Heart left ventricle (tissue), 16 donors: ENCODE measurements at regions not wholly inside any gene's neighbourhood (a gene's known extent, or its start where the extent isn't known, plus 50 kb on each side); places are given as distances from the start of the nearest gene placed in this dataset.

Experiments used
- ATAC-seq, 4 donors: fragments of 200-7000 bp; cut with Tn5 transposase; one replicate each; pipeline ENCODE4 v1.9.1; 2020 to 2022; ENCODE audit warnings: moderate library complexity in 4 of 4, mild to moderate bottlenecking in 3 of 4, moderate number of reproducible peaks in 1 of 4
- DNase-seq, 5 donors: peaks; one replicate each; pipeline ENCODE4 v3.0.0-alpha.2; 2020
- H3K27ac ChIP-seq, 12 donors: fragments of 200-600 bp; sonication (generic) in 4 of 12; one replicate each; pipeline versions ENCODE4 v1.5.0 to v1.8.0; 2016 to 2022; ENCODE audit warnings: mild to moderate bottlenecking in 2 of 12
- H3K27me3 ChIP-seq, 9 donors: fragments of 200-600 bp; sonication (generic) in 2 of 9; one replicate each; pipeline versions ENCODE4 v1.5.1 to v1.8.0; 2016 to 2022; ENCODE audit warnings: mild to moderate bottlenecking in 3 of 9
- H3K36me3 ChIP-seq, 9 donors: fragments of 200-600 bp; sonication (generic) in 2 of 9; one replicate each; pipeline versions ENCODE4 v1.5.0 to v1.8.0; 2018 to 2022; ENCODE audit warnings: mild to moderate bottlenecking in 2 of 9
- H3K4me1 ChIP-seq, 12 donors: fragments of 200-600 bp; sonication (generic) in 4 of 12; one replicate each; pipeline versions ENCODE4 v1.5.0 to v1.8.0; 2016 to 2022; ENCODE audit warnings: mild to moderate bottlenecking in 3 of 12
- H3K4me3 ChIP-seq, 12 donors: fragments of 200-600 bp; sonication (generic) in 4 of 12; one replicate each; pipeline versions ENCODE4 v1.5.0 to v1.8.0; 2017 to 2022; ENCODE audit warnings: mild to moderate bottlenecking in 9 of 12, moderate library complexity in 4 of 12
- H3K9me3 ChIP-seq, 12 donors: fragments of 200-600 bp; sonication (generic) in 4 of 12; one replicate each; pipeline versions ENCODE4 v1.5.0 to v1.8.0; 2016 to 2022; ENCODE audit warnings: mild to moderate bottlenecking in 1 of 12
- CTCF ChIP-seq, 12 donors: fragments of 200-600 bp; sonication (generic) in 4 of 12; IDR thresholded peaks; one replicate each; pipeline versions ENCODE4 v1.5.0 to v1.8.0; 2018 to 2022; ENCODE audit warnings: antibody characterized with exemption in 12 of 12, mild to moderate bottlenecking in 5 of 12
- POLR2A ChIP-seq, 2 donors: fragments of 450-650 bp; IDR thresholded peaks; one replicate each; pipeline ENCODE4 v1.6.1; 2017; ENCODE audit warnings: antibody characterized with exemption in 2 of 2, mild to moderate bottlenecking in 2 of 2, moderate library complexity in 2 of 2
- WGBS, 4 donors: extraction: QIAGEN DNeasy Blood & Tissue Kit in 2 of 4; methylation state at CpG; one replicate each; pipeline versions ENCODE4 v1.1.5 to v1.1.7; 2013 to 2018; 5-methylcytosine and 5-hydroxymethylcytosine counted together
- intact Hi-C, 10 donors: fragments of 100-400 bp; cut with DNase I; formaldehyde crosslinking; loops; one replicate each; pipeline versions ENCODE4 v1.11.1 to v1.14.2; 2022
- donor health status: ischemic (EF 13 %, LVEDD 7.1; RV severe dilation, severe dysfunction).
- donor health status: healthy with polysubstance abuse.
- donor health status: DM: no; HTN: yes; CAD: no.
- donor health status: DM: no; HTN: no; CAD: no.
- donor health status: ischemic (EF 25% LVEDD 6.9; RV normal size, moderate dysfunction).
- donor health status: ischemic (EF 25% LVEDD 5.7; RV mildly dilated, moderate dysfunction).
- donor health status: healthy.
- donor health status: DM: yes; HTN: yes; CAD: no.
- donor health status: ischemic (EF 35%, LVEDD 5.7; RV mildly dilated, moderate dysfunction).
- donor health status: nonischemic (EF 11% LVEDD 7.7; RV severe dilation, severe dysfunction).
- donor health status: DM: yes; HTN: yes; CAD: no.
- donor health status: PGD.
- donor health status: ischemic (EF 29% LVEDD 5.4; RV normal size, mild dysfunction).
- donor health status: nonischemic (EF 23%, LVEDD 6.1; RV moderate dilation, normal function).

GRCh38 chr12:16884056-16884455 is 278.1 kb upstream of the LMO3 start:
- ATAC-seq: no peak
- H3K27ac ChIP-seq: no peak overlapping the region
- no peaks in the 10 kb centered on the region for H3K36me3 ChIP-seq
- no peak for DNase-seq
- intact Hi-C loops: no loop called here
- TF ChIP-seq CTCF (IDR thresholded peaks at IDR 0.05) (no peak), POLR2A (IDR thresholded peaks at IDR 0.05) (no peak)
- H3K4me1 ChIP-seq: no peaks in the 10 kb centered on the region
- 72 to 81% (median 80%) methylated on average over 1 of the region's 1 CpG for WGBS, 4 donors
- H3K27me3 ChIP-seq: no peaks in the 10 kb centered on the region
- no peak overlapping the region for H3K4me3 ChIP-seq
- peaks cover 0 to 5% (median 0%) of the 10 kb centered on the region in 12 donors for H3K9me3 ChIP-seq

GRCh38 chr12:16881986-16882570 is 276.1 kb upstream of the LMO3 start:
- H3K27ac ChIP-seq: no peak overlapping the region
- no peaks in the 10 kb centered on the region for H3K9me3 ChIP-seq
- ATAC-seq (no peak), DNase-seq (no peak)
- WGBS, 4 donors: 93 to 95% (median 94%) methylated on average over 4 of the region's 4 CpGs
- H3K36me3 ChIP-seq: no peaks in the 10 kb centered on the region
- no peaks in the 10 kb centered on the region for H3K4me1 ChIP-seq
- intact Hi-C loops: no loop called here
- TF ChIP-seq CTCF (IDR thresholded peaks at IDR 0.05): no peak
- no peak for TF ChIP-seq POLR2A (IDR thresholded peaks at IDR 0.05)
- no peaks in the 10 kb centered on the region for H3K27me3 ChIP-seq
- H3K4me3 ChIP-seq: no peak overlapping the region

GRCh38 chr12:16880864-16881285 is 274.9 kb upstream of the LMO3 start:
- no peak for ATAC-seq
- H3K27ac ChIP-seq: no peak overlapping the region
- H3K36me3 ChIP-seq: no peaks in the 10 kb centered on the region
- no peaks in the 10 kb centered on the region for H3K9me3 ChIP-seq
- H3K4me3 ChIP-seq: no peak overlapping the region
- DNase-seq: no peak
- 27 to 45% (median 32%) methylated on average over 10 of the region's 10 CpGs for WGBS, 4 donors
- TF ChIP-seq CTCF (IDR thresholded peaks at IDR 0.05): no peak
- no peak for TF ChIP-seq POLR2A (IDR thresholded peaks at IDR 0.05)
- no peaks in the 10 kb centered on the region for H3K4me1 ChIP-seq
- intact Hi-C loops: no loop called here
- H3K27me3 ChIP-seq: no peaks in the 10 kb centered on the region

DNA sequence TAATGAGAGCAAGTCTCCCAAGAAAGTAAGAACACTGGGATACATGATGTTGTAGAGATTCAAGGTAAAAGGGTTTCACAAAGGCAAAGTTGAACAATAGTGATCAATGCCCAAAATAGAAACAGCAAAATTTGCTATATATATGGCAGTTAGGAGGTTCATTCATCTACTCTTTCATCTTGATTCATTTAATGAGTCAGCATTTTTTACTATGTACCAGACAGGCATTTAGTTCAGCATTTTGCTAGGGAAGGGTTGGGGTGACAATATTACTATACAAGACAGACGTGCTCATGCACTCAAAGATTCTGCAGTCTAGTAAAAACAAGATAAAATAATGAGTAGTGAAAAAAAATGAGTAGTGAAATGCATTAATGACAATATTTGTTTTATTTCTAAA is 264.9 kb upstream of the LMO3 start:
- Histone ChIP-seq H3K4me3 (no peak overlapping the region), H3K27me3 (no peaks in the 10 kb centered on the region), H3K9me3 (peaks cover 0 to 8% (median 0%) of the 10 kb centered on the region in 12 donors), H3K27ac (no peak overlapping the region), H3K4me1 (no peaks in the 10 kb centered on the region), H3K36me3 (no peaks in the 10 kb centered on the region)
- 57 to 72% (median 65%) methylated on average over 1 of the region's 1 CpG for WGBS, 4 donors
- TF ChIP-seq CTCF (IDR thresholded peaks at IDR 0.05) (no peak), POLR2A (IDR thresholded peaks at IDR 0.05) (no peak)
- DNase-seq: no peak
- no peak for ATAC-seq
- intact Hi-C loops: no loop called here
